ENCODE measurements at regions not wholly inside any gene's neighbourhood (a gene's known extent, or its start where the extent isn't known, plus 50 kb on each side); places are given as distances from the start of the nearest gene placed in this dataset.

GRCh38 chr7:7077945-7078344 lies 104.4 kb upstream of the C1GALT1 start:
- no peaks in the 10 kb centered on the region for H3K36me3 ChIP-seq (ENCODE audit: control insufficient read depth in 2 of 2, insufficient read depth in 1 of 2, low read length in 2 of 2)
- ChIA-PET POLR2A (no interaction called here), CTCF (interaction anchor here (0.7 to 0.9 kb wide), 2 partner anchors 12 to 474 kb away, joined by 3 read pairs; no protein-coding TSS in a partner anchor)
- no peaks in the 10 kb centered on the region for H3K4me1 ChIP-seq (ENCODE audit: control insufficient read depth, insufficient read depth, low read length)
- no peak overlapping the region for H3K4me3 ChIP-seq (ENCODE audit: low read depth, low read length)
- H3K9me3 ChIP-seq (ENCODE audit: control insufficient read depth, insufficient read depth, low read depth, low read length) = no peaks in the 10 kb centered on the region
- H3K27ac ChIP-seq (ENCODE audit: extremely low read depth, low read depth, low read length) = no peak overlapping the region
- TF ChIP-seq OVOL3 (tag by site-specific recombination; IDR thresholded peaks at IDR 0.05) (no peak), ZNF174 (tag by site-specific recombination; IDR thresholded peaks at IDR 0.05) (no peak), ZNF488 (tag by site-specific recombination; IDR thresholded peaks at IDR 0.05) (no peak), ZNF112 (tag by site-specific recombination; IDR thresholded peaks at IDR 0.05) (no peak), HOXA7 (CRISPR knock-in tag; IDR thresholded peaks at IDR 0.05; ENCODE audit: borderline replicate concordance) (no peak), TRIM28 (IDR thresholded peaks at IDR 0.05; ENCODE audit: borderline replicate concordance, low read length) (no peak), ZBTB1 (tag by site-specific recombination; IDR thresholded peaks at IDR 0.05) (no peak), ZNF37A (tag by site-specific recombination; IDR thresholded peaks at IDR 0.05) (no peak), ZXDB (tag by site-specific recombination; IDR thresholded peaks at IDR 0.05) (no peak), ZNF548 (tag by site-specific recombination; IDR thresholded peaks at IDR 0.05) (no peak), HOXC10 (CRISPR knock-in tag; IDR thresholded peaks at IDR 0.05) (no peak), ZNF621 (tag by site-specific recombination; IDR thresholded peaks at IDR 0.05) (no peak), ZNF223 (tag by site-specific recombination; IDR thresholded peaks at IDR 0.05) (no peak), KLF9 (tag by site-specific recombination; IDR thresholded peaks at IDR 0.05; ENCODE audit: low read depth) (no peak), GLI4 (tag by site-specific recombination; IDR thresholded peaks at IDR 0.05) (no peak), REST (tag by site-specific recombination; IDR thresholded peaks at IDR 0.05) (no peak), ZFP37 (tag by site-specific recombination; IDR thresholded peaks at IDR 0.05) (no peak), ZNF335 (tag by site-specific recombination; conservative IDR thresholded peaks at IDR 0.05) (no peak), ZNF521 (tag by site-specific recombination; IDR thresholded peaks at IDR 0.05) (no peak), PRDM4 (tag by site-specific recombination; IDR thresholded peaks at IDR 0.05) (no peak)

GRCh38 chr7:7080802-7081201 lies 101.5 kb upstream of the C1GALT1 start:
- H3K27ac ChIP-seq (ENCODE audit: extremely low read depth, low read depth, low read length) = no peak overlapping the region
- no peaks in the 10 kb centered on the region for H3K36me3 ChIP-seq (ENCODE audit: control insufficient read depth in 2 of 2, insufficient read depth in 1 of 2, low read length in 2 of 2)
- TF ChIP-seq ZNF521 (tag by site-specific recombination; IDR thresholded peaks at IDR 0.05) = no peak
- no peak for TF ChIP-seq ZNF488 (tag by site-specific recombination; IDR thresholded peaks at IDR 0.05)
- no peak for TF ChIP-seq ZNF549 (tag by site-specific recombination; IDR thresholded peaks at IDR 0.05)
- no peak for TF ChIP-seq SP7 (tag by site-specific recombination; IDR thresholded peaks at IDR 0.05)
- TF ChIP-seq ZNF248 (tag by site-specific recombination; IDR thresholded peaks at IDR 0.05) = no peak
- no peak for TF ChIP-seq ZNF747 (tag by site-specific recombination; IDR thresholded peaks at IDR 0.05)
- TF ChIP-seq ZNF133 (tag by site-specific recombination; IDR thresholded peaks at IDR 0.05) = no peak
- no peak for TF ChIP-seq ZNF776 (tag by site-specific recombination; IDR thresholded peaks at IDR 0.05; ENCODE audit: borderline replicate concordance)
- TF ChIP-seq SALL2 (tag by site-specific recombination; IDR thresholded peaks at IDR 0.05; ENCODE audit: borderline replicate concordance) = no peak
- TF ChIP-seq ZNF157 (tag by site-specific recombination; IDR thresholded peaks at IDR 0.05) = no peak
- no peak for TF ChIP-seq ZNF24 (tag by site-specific recombination; IDR thresholded peaks at IDR 0.05)
- TF ChIP-seq ZNF548 (tag by site-specific recombination; IDR thresholded peaks at IDR 0.05) = no peak
- no peak for TF ChIP-seq ZNF140 (tag by site-specific recombination; IDR thresholded peaks at IDR 0.05)
- TF ChIP-seq ZSCAN16 (tag by site-specific recombination; IDR thresholded peaks at IDR 0.05) = no peak
- H3K4me3 ChIP-seq (ENCODE audit: low read depth, low read length) = no peak overlapping the region
- H3K9me3 ChIP-seq (ENCODE audit: control insufficient read depth, insufficient read depth, low read depth, low read length) = no peaks in the 10 kb centered on the region
- CTCF ChIA-PET = no interaction called here
- POLR2A ChIA-PET = no interaction called here
- H3K4me1 ChIP-seq (ENCODE audit: control insufficient read depth, insufficient read depth, low read length) = no peaks in the 10 kb centered on the region
